Muscle layer of duodenum (tissue), 2 donors: ENCODE measurements at regions not wholly inside any gene's neighbourhood (a gene's known extent, or its start where the extent isn't known, plus 50 kb on each side); places are given as distances from the start of the nearest gene placed in this dataset.

Experiments
- H3K27ac ChIP-seq: one replicate; pipeline ENCODE4 v1.7.0; 2013; ENCODE audit warnings: mild to moderate bottlenecking, low read length
- H3K27me3 ChIP-seq: one replicate; pipeline ENCODE4 v1.7.0; 2013; ENCODE audit warnings: low read depth, mild to moderate bottlenecking, control low read depth, low read length
- H3K36me3 ChIP-seq, 2 donors: one replicate each; pipeline ENCODE4 v1.7.0; 2013; ENCODE audit warnings: low read length in 2 of 2, control low read depth in 1 of 2, mild to moderate bottlenecking in 1 of 2; ENCODE audit not compliant: insufficient read depth in 2 of 2, control insufficient read depth in 1 of 2
- H3K4me1 ChIP-seq, 2 donors: one replicate each; pipeline ENCODE4 v1.7.0; 2013; ENCODE audit warnings: low read length in 2 of 2, mild to moderate bottlenecking in 2 of 2, control low read depth in 1 of 2, moderate library complexity in 1 of 2; ENCODE audit not compliant: insufficient read depth in 2 of 2, control insufficient read depth in 1 of 2
- H3K4me3 ChIP-seq, 2 donors: one replicate each; pipeline ENCODE4 v1.7.0; 2013; ENCODE audit warnings: low read length in 2 of 2, low read depth in 1 of 2, mild to moderate bottlenecking in 1 of 2
- H3K9me3 ChIP-seq, 2 donors: one replicate each; pipeline ENCODE4 v1.7.0; 2013; ENCODE audit warnings: low read length in 2 of 2, control low read depth in 1 of 2, mild to moderate bottlenecking in 1 of 2; ENCODE audit not compliant: control insufficient read depth in 1 of 2
- donor health status: healthy.

DNA sequence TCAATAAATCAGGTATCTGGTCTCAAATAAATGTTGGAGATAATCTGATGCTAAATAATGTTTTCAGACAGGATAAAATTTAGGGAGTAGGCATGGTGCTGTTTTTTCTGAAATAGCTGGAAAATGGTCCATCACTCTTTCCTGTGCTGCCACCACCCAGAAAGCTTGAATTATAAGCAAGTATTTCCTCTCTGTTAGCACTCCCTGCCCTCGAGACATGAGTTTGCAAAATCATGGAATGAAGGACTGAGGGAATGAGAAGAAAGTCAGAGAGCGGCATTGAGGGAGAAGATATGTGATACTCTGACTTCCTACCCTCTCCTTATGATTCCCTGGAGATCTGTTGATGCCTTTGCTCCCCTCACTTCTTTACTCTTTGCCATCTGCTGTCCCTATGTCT is 1095.7 kb downstream of the IGSF11 start:
- H3K4me1 ChIP-seq: no peaks in the 10 kb centered on the region
- H3K36me3 ChIP-seq: no peaks in the 10 kb centered on the region
- no peaks in the 10 kb centered on the region for H3K27me3 ChIP-seq
- H3K9me3 ChIP-seq: no peaks in the 10 kb centered on the region
- no peak overlapping the region for H3K4me3 ChIP-seq
- H3K27ac ChIP-seq: no peak overlapping the region

- no peaks in the 10 kb centered on the region for H3K4me1 ChIP-seq
- H3K27me3 ChIP-seq: no peaks in the 10 kb centered on the region
- H3K27ac ChIP-seq: no peak overlapping the region
- no peaks in the 10 kb centered on the region for H3K36me3 ChIP-seq
- no peaks in the 10 kb centered on the region for H3K9me3 ChIP-seq
- H3K4me3 ChIP-seq: no peak overlapping the region
Observed at GRCh38 chr3:117939425-117940027, 1095.1 kb downstream of the IGSF11 start.

- H3K27ac ChIP-seq: no peak overlapping the region
- H3K27me3 ChIP-seq: no peaks in the 10 kb centered on the region
- H3K9me3 ChIP-seq: no peaks in the 10 kb centered on the region
- no peaks in the 10 kb centered on the region for H3K36me3 ChIP-seq
- H3K4me1 ChIP-seq: no peaks in the 10 kb centered on the region
- no peak overlapping the region for H3K4me3 ChIP-seq
Observed at GRCh38 chr3:117941015-117941414, 1093.6 kb downstream of the IGSF11 start.

- Histone ChIP-seq H3K27me3 (no peaks in the 10 kb centered on the region), H3K9me3 (no peaks in the 10 kb centered on the region), H3K27ac (no peak overlapping the region), H3K36me3 (no peaks in the 10 kb centered on the region), H3K4me3 (no peak overlapping the region), H3K4me1 (no peaks in the 10 kb centered on the region)
Observed at GRCh38 chr3:117941756-117942155, 1092.9 kb downstream of the IGSF11 start.

DNA sequence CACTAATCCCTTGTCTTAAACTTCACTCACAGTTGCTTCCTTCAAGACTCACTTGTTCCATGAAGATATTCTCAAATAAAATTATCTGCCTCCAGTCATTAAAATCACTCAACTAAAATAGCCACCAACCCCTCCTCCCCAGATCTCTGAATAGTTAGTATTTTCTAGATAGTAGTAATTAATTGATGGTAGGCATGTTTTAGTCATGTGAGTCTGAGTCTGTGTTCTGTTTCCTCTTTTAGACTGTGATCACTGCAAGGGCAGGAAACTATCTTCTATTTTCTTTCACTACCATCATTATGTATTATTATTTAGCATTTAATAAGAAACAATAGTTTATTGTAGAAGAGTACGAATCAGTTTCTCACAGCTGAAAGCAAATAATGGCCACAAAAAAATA is 1080.5 kb downstream of the IGSF11 start:
- Histone ChIP-seq H3K4me3 (no peak overlapping the region), H3K27ac (no peak overlapping the region), H3K36me3 (no peaks in the 10 kb centered on the region), H3K9me3 (no peaks in the 10 kb centered on the region), H3K27me3 (no peaks in the 10 kb centered on the region), H3K4me1 (no peaks in the 10 kb centered on the region)

- no peaks in the 10 kb centered on the region for H3K9me3 ChIP-seq
- no peaks in the 10 kb centered on the region for H3K36me3 ChIP-seq
- H3K27ac ChIP-seq: no peak overlapping the region
- no peaks in the 10 kb centered on the region for H3K27me3 ChIP-seq
- H3K4me3 ChIP-seq: no peak overlapping the region
- H3K4me1 ChIP-seq: no peaks in the 10 kb centered on the region
Observed at GRCh38 chr3:117955196-117955595, 1079.5 kb downstream of the IGSF11 start.

- H3K9me3 ChIP-seq: no peaks in the 10 kb centered on the region
- no peak overlapping the region for H3K4me3 ChIP-seq
- H3K4me1 ChIP-seq: no peaks in the 10 kb centered on the region
- no peak overlapping the region for H3K27ac ChIP-seq
- H3K27me3 ChIP-seq: no peaks in the 10 kb centered on the region
- no peaks in the 10 kb centered on the region for H3K36me3 ChIP-seq
Observed at GRCh38 chr3:117958027-117958426, 1076.6 kb downstream of the IGSF11 start.

DNA sequence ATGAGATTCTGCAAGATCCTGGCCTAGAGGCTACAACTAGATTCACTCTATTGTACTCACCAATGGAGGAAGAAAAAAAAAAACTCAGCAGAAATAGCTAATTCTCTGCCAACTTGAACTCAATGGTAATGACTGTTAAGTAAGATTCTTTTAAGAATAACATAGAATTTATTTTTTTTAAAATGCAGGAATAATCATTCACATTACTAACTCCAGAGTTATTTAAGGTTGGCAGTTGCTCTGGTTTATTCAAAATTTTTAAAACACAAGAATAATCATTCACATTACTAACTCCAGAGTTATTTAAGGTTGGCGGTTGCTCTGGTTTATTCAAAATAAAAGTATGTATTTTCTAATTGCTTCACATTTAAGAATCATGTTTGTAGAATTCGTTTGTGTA is 1071.9 kb downstream of the IGSF11 start:
- no peaks in the 10 kb centered on the region for H3K27me3 ChIP-seq
- H3K36me3 ChIP-seq: no peaks in the 10 kb centered on the region

DNA sequence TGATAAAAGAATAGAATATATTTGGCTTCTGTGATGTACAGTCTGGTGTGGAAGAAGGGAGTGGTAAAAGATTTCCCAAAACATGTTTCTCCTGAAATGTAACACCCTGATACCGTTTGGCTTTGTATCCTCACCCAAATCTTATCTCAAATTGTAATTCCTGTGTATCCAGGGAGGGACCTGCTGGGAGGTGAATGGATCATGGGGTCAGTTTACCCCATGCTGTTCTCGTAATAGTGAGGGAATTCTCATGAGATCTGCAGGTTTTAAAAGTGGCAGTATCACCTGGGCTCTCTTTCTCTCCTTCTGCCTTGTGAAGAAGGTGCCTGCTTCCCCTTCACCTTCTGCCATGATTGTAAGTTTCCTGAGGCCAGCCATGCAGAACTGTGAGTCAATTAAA is 1070.8 kb downstream of the IGSF11 start:
- H3K27ac ChIP-seq: no peak overlapping the region
- H3K4me3 ChIP-seq: no peak overlapping the region
- H3K9me3 ChIP-seq: no peaks in the 10 kb centered on the region
- H3K27me3 ChIP-seq: no peaks in the 10 kb centered on the region
- H3K4me1 ChIP-seq: no peaks in the 10 kb centered on the region
- H3K36me3 ChIP-seq: no peaks in the 10 kb centered on the region

More for the DNA sequence above, 1071.9 kb downstream of the IGSF11 start:
- no peak overlapping the region for H3K27ac ChIP-seq
- H3K9me3 ChIP-seq: no peaks in the 10 kb centered on the region
- no peak overlapping the region for H3K4me3 ChIP-seq
- H3K4me1 ChIP-seq: no peaks in the 10 kb centered on the region

DNA sequence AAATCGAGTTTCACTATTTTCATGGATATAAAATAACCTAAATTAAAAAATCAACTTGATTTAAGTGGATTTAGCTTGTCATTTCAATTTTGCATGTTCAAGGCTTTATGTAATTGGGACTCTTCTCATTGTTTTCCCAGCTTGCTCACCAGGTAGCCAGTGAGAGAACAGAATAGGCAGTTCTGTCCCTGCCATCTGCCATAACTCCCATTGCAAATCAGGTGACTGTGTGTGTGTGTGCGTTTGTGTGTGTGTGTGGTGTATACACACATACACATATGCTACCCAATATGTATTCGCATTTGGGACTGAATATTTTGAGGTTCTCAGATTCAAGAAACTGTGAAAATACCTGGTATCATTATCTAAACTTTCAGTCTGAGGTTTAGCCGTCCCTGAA is 1069.8 kb downstream of the IGSF11 start:
- no peaks in the 10 kb centered on the region for H3K36me3 ChIP-seq
- H3K4me3 ChIP-seq: no peak overlapping the region
- H3K27ac ChIP-seq: no peak overlapping the region
- H3K4me1 ChIP-seq: no peaks in the 10 kb centered on the region
- H3K9me3 ChIP-seq: no peaks in the 10 kb centered on the region
- no peaks in the 10 kb centered on the region for H3K27me3 ChIP-seq

DNA sequence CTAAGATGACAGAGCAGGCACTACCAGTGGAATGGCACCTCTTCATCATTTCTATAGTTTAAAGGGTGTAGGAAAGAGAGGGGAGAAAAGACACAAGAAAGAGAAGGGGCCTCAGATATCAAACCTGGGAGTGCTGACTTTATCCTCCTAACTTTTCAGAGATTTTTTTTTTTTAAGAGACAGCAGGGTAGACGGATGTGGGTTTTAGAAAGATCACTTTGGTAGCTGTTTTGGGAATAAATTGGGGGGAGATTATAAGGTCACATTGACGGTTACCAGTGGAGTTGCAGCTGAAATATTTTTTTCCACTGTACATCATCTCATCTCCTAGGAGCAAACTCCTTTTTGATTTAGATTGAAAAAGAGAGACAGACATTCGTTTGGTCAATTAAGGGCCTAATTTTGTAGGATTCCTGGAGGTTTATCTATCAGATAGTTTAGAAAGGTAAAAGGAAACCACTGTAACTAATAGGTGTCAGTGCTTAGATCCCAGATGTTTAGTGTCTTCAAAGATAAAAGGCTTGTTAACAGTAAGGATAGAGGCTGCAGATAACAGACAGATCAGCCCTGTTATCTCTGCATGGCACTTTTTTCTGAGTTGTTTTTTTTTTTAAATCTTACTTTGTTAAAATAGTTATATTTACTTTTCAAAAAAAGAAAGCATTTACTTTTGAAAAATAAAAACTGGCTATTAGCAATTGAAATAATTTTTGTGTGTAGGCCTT is 1057.0 kb downstream of the IGSF11 start:
- Histone ChIP-seq H3K9me3 (no peaks in the 10 kb centered on the region), H3K36me3 (no peaks in the 10 kb centered on the region), H3K4me3 (no peak overlapping the region), H3K27me3 (no peaks in the 10 kb centered on the region), H3K4me1 (no peaks in the 10 kb centered on the region), H3K27ac (no peak overlapping the region)

DNA sequence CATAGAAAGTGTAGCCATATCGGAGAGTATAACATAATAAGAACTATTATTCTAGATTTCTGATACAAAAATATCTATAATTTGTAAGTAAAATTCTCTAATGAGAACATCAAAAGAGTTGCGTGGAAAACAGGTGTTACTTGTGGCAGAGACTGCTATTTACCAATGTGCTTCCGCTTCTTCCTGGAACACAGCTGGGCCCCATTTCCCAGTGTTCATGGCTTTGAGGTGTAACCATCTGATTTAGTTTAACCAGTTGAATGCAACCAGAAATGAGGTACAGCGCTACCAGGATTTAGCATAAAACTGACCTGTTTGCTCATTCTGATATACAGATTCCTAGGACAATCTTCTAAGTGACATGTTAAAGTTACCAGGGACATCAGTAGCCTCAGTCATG is 1055.2 kb downstream of the IGSF11 start:
- Histone ChIP-seq H3K4me1 (no peaks in the 10 kb centered on the region), H3K27me3 (no peaks in the 10 kb centered on the region), H3K9me3 (no peaks in the 10 kb centered on the region), H3K36me3 (no peaks in the 10 kb centered on the region), H3K27ac (no peak overlapping the region), H3K4me3 (no peak overlapping the region)
